Peyer's patch (tissue), 4 donors: ENCODE measurements at regions not wholly inside any gene's neighbourhood (a gene's known extent, or its start where the extent isn't known, plus 50 kb on each side); places are given as distances from the start of the nearest gene placed in this dataset.

Source experiments
- POLR2A ChIP-seq, 2 donors: fragments of 450-650 bp; IDR thresholded peaks; one replicate each; pipeline ENCODE4 v1.5.1; 2017; ENCODE audit warnings: antibody characterized with exemption in 2 of 2, mild to moderate bottlenecking in 2 of 2, moderate library complexity in 2 of 2
- TF ChIP-seq, protein P1 (sequence below), 6 experiments: fragments of 450-650 bp in 4 of 6; fragments of 200-600 bp in 2 of 6; sonication (generic) in 1 of 6; IDR thresholded peaks; one replicate each; pipeline ENCODE4 v1.5.1; 2017 to 2019; ENCODE audit warnings: antibody characterized with exemption in 6 of 6, mild to moderate bottlenecking in 3 of 6, moderate library complexity in 1 of 6

- TF ChIP-seq, protein P1, sequence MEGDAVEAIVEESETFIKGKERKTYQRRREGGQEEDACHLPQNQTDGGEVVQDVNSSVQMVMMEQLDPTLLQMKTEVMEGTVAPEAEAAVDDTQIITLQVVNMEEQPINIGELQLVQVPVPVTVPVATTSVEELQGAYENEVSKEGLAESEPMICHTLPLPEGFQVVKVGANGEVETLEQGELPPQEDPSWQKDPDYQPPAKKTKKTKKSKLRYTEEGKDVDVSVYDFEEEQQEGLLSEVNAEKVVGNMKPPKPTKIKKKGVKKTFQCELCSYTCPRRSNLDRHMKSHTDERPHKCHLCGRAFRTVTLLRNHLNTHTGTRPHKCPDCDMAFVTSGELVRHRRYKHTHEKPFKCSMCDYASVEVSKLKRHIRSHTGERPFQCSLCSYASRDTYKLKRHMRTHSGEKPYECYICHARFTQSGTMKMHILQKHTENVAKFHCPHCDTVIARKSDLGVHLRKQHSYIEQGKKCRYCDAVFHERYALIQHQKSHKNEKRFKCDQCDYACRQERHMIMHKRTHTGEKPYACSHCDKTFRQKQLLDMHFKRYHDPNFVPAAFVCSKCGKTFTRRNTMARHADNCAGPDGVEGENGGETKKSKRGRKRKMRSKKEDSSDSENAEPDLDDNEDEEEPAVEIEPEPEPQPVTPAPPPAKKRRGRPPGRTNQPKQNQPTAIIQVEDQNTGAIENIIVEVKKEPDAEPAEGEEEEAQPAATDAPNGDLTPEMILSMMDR (IDR thresholded peaks at IDR 0.05) = no peak
- TF ChIP-seq POLR2A (IDR thresholded peaks at IDR 0.05) = no peak
Observed at GRCh38 chr1:90607736-90608135, 109.4 kb downstream of the BARHL2 start.
